Neural crest cell (in vitro differentiated cells): ENCODE measurements at regions not wholly inside any gene's neighbourhood (a gene's known extent, or its start where the extent isn't known, plus 50 kb on each side); places are given as distances from the start of the nearest gene placed in this dataset.

Source experiments
- DNase-seq: peaks from one replicate; pipeline ENCODE4 v3.0.0; 2021; ENCODE audit warnings: low read depth, mixed read lengths, low spot score
- H3K27ac Mint-ChIP-seq: one replicate; pipeline ENCODE4 v1.8.0; 2021; ENCODE audit warnings: mild to moderate bottlenecking, mixed read lengths; ENCODE audit not compliant: unreplicated experiment
- H3K27me3 Mint-ChIP-seq: 2 replicates; pipeline ENCODE4 v1.8.0; 2021; ENCODE audit warnings: low read depth, mild to moderate bottlenecking, mixed read lengths
- H3K36me3 Mint-ChIP-seq: 2 replicates; pipeline ENCODE4 v1.8.0; 2021; ENCODE audit warnings: low read depth, mild to moderate bottlenecking, mixed read lengths
- H3K4me1 Mint-ChIP-seq: 2 replicates; pipeline ENCODE4 v1.8.0; 2021; ENCODE audit warnings: mixed read lengths
- H3K4me3 Mint-ChIP-seq: one replicate; pipeline ENCODE4 v1.8.0; 2021; ENCODE audit warnings: mild to moderate bottlenecking, mixed read lengths
- H3K9me3 Mint-ChIP-seq: 2 replicates; pipeline ENCODE4 v1.8.0; 2021; ENCODE audit warnings: mixed read lengths
- CTCF ChIP-seq: fragments of 200-600 bp; sonication (generic); conservative IDR thresholded peaks from 2 replicates; pipeline ENCODE4 v1.5.0; 2021; ENCODE audit warnings: antibody characterized with exemption, mild to moderate bottlenecking

DNA sequence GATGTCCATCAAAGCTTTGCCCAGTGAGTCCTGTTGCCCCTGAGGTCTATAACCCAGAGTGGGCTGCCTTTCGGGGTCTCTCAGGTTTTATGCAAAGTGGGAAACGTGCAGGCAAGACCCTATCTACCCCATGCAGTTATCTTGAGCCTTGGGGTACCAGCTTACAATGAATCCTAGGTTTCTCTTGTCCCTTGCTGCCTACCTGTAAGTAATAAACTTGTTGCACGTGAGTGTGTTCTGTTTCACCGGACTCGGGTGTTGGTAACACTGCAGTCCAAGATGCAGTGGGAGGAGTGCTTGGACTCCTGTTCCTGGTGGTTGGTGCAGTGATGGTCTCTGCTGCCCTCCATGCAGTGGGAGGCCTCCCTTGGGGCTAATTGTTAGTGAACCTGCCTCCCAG, 85.6 kb upstream of the ALDH1B1 start:
- Mint-ChIP-seq H3K4me3 (no peak overlapping the region), H3K27me3 (peaks cover 2% of the 10 kb centered on the region), H3K36me3 (no peaks in the 10 kb centered on the region), H3K9me3 (peaks cover 2% of the 10 kb centered on the region), H3K27ac (no peak overlapping the region), H3K4me1 (peaks cover 19% of the 10 kb centered on the region)
- no peak for TF ChIP-seq CTCF
- no peak for DNase-seq

GRCh38 chr9:38305582-38305981, 86.9 kb upstream of the ALDH1B1 start:
- TF ChIP-seq CTCF: no peak
- Mint-ChIP-seq H3K4me3 (no peak overlapping the region), H3K36me3 (no peaks in the 10 kb centered on the region), H3K9me3 (peaks cover 2% of the 10 kb centered on the region), H3K27me3 (peaks cover 2% of the 10 kb centered on the region), H3K4me1 (peaks cover 18% of the 10 kb centered on the region), H3K27ac (no peak overlapping the region)
- DNase-seq: no peak

- no peak overlapping the region for H3K27ac Mint-ChIP-seq
- peaks cover 2% of the 10 kb centered on the region for H3K9me3 Mint-ChIP-seq
- H3K4me3 Mint-ChIP-seq: no peak overlapping the region
- TF ChIP-seq CTCF: no peak
- peaks cover 7% of the 10 kb centered on the region for H3K27me3 Mint-ChIP-seq
- H3K36me3 Mint-ChIP-seq: no peaks in the 10 kb centered on the region
- H3K4me1 Mint-ChIP-seq: peaks cover 9% of the 10 kb centered on the region
- DNase-seq: no peak
These were observed 91.0 kb upstream of the ALDH1B1 start for GRCh38 chr9:38301376-38302106.

DNA sequence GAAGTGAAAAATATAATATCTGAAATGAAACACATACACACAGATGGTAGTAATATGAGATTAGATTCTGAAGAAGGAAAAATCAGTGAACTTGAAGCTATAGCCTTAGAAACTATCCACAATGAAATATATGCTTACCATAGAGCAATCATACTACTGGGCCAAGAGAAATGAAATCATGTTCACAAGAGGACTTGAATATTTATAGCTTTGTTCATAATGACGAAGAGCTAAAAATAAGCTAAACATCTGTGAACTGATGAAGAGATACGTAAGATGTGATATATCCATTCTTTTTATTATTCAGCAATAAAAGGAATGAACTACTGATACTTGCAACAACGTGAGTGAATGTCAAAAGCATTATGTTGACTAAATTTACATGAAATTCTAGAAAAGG, 92.6 kb upstream of the ALDH1B1 start:
- Mint-ChIP-seq H3K27me3 (peaks cover 18% of the 10 kb centered on the region), H3K4me3 (no peak overlapping the region), H3K36me3 (no peaks in the 10 kb centered on the region)

GRCh38 chr9:38298904-38299303, 93.6 kb upstream of the ALDH1B1 start:
- no peaks in the 10 kb centered on the region for H3K36me3 Mint-ChIP-seq
- no peak for TF ChIP-seq CTCF
- H3K27me3 Mint-ChIP-seq: peaks cover 18% of the 10 kb centered on the region
- no peaks in the 10 kb centered on the region for H3K9me3 Mint-ChIP-seq
- no peak overlapping the region for H3K27ac Mint-ChIP-seq
- DNase-seq: no peak
- no peak overlapping the region for H3K4me3 Mint-ChIP-seq
- H3K4me1 Mint-ChIP-seq: peaks cover 10% of the 10 kb centered on the region

More for the DNA sequence above, 92.6 kb upstream of the ALDH1B1 start:
- no peak for TF ChIP-seq CTCF
- H3K9me3 Mint-ChIP-seq: no peaks in the 10 kb centered on the region
- peaks cover 10% of the 10 kb centered on the region for H3K4me1 Mint-ChIP-seq
- DNase-seq: no peak
- H3K27ac Mint-ChIP-seq: no peak overlapping the region
